ENCODE measurements at regions not wholly inside any gene's neighbourhood (a gene's known extent, or its start where the extent isn't known, plus 50 kb on each side); places are given as distances from the start of the nearest gene placed in this dataset.

DNA sequence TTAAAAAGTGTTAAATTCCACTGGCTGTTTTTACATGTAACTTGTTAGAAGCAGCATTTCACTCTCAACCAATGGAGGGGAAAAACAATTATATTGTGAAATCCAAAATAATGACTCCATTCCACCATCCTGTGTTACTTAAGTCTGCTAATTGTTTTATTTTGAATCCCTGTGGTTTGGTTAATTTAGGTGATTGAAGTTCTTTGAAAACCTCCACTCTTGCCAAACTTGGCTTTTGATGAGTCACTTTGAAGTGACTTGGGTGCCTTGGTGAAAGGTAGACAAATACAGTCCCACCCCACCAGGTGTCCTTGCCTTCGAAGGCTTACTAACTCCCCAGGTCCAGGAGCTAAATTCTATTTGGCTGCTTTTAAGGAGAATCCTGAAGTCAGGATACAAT is 1303.8 kb upstream of the NRXN1 start:
- FAIRE-seq, result no peak
- DNase-seq (ENCODE audit: insufficient read length, low spot score), result no peak
- no peak for TF ChIP-seq SPI1 (IDR thresholded peaks at IDR 0.05; ENCODE audit: low read depth, low read length)
- TF ChIP-seq PAX5 (IDR thresholded peaks at IDR 0.05; ENCODE audit: insufficient read depth, low read length, severe bottlenecking), result no peak
- TF ChIP-seq POLR2A (IDR thresholded peaks at IDR 0.05; ENCODE audit: low read depth, low read length), result no peak
- TF ChIP-seq TAF1 (IDR thresholded peaks at IDR 0.05; ENCODE audit: low read depth, low read length), result no peak

DNA sequence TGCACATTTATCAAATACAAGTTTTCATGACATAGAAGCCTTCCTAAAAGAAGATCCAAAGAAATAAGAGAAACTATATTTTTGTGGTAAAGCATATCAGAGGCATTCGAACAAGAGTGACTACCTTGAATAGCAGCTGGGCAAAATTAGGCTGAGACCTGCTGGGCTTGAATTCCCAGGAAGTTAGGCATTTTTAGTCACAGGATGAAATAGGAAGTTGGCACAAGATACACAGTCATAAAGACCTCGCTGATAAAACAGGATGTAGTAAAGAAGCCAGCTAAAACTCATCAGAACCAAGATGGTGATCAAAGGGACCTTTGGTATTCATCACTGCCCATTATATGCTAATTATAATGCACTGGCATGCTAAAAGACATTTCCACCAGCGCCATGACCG is 1302.3 kb upstream of the NRXN1 start:
- DNase-seq (ENCODE audit: insufficient read length, low spot score), result no peak
- no peak for FAIRE-seq
- no peak for TF ChIP-seq TAF1 (IDR thresholded peaks at IDR 0.05; ENCODE audit: low read depth, low read length)
- no peak for TF ChIP-seq POU2F2 (IDR thresholded peaks at IDR 0.05; ENCODE audit: low read depth, low read length)
- TF ChIP-seq SPI1 (IDR thresholded peaks at IDR 0.05; ENCODE audit: low read depth, low read length), result no peak
- no peak for TF ChIP-seq POLR2AphosphoS5 (IDR thresholded peaks at IDR 0.05; ENCODE audit: low read depth, low read length)
- no peak for TF ChIP-seq POLR2A (IDR thresholded peaks at IDR 0.05; ENCODE audit: low read depth, low read length)
- no peak for TF ChIP-seq PAX5 (IDR thresholded peaks at IDR 0.05; ENCODE audit: insufficient read depth, low read length, severe bottlenecking)

DNA sequence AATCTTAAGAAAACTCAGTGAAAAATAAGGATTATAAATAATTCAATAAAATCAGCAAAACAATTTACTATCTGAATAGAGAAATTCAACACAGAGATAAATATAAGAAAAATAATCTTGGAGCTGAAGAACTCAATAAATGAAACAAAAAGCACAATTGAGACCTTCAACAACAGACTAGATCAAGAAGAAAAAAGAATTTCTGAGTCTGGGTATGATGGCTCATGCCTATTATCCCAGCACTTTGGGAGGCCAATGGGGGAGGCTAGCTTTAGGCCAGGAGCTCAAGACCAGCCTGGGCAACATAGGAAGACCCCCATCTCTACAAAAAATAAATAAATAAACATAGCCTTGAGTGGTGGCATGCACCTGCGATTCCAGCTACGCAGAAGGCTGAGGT is 1295.7 kb upstream of the NRXN1 start:
- DNase-seq (ENCODE audit: insufficient read length, low spot score) (no peak), FAIRE-seq (no peak)
- TF ChIP-seq PAX5 (IDR thresholded peaks at IDR 0.05; ENCODE audit: insufficient read depth, low read length, severe bottlenecking), result no peak
- TF ChIP-seq POU2F2 (IDR thresholded peaks at IDR 0.05; ENCODE audit: low read depth, low read length), result no peak
- TF ChIP-seq TAF1 (IDR thresholded peaks at IDR 0.05; ENCODE audit: low read depth, low read length), result no peak
- TF ChIP-seq POLR2AphosphoS5 (IDR thresholded peaks at IDR 0.05; ENCODE audit: low read depth, low read length), result no peak
- no peak for TF ChIP-seq SPI1 (IDR thresholded peaks at IDR 0.05; ENCODE audit: low read depth, low read length)
- TF ChIP-seq POLR2A (IDR thresholded peaks at IDR 0.05; ENCODE audit: low read depth, low read length), result no peak

- FAIRE-seq (no peak), DNase-seq (ENCODE audit: insufficient read length, low spot score) (no peak)
- TF ChIP-seq POLR2AphosphoS5 (IDR thresholded peaks at IDR 0.05; ENCODE audit: low read depth, low read length) (no peak), POLR2A (IDR thresholded peaks at IDR 0.05; ENCODE audit: low read depth, low read length) (no peak), TAF1 (IDR thresholded peaks at IDR 0.05; ENCODE audit: low read depth, low read length) (no peak), PAX5 (IDR thresholded peaks at IDR 0.05; ENCODE audit: insufficient read depth, low read length, severe bottlenecking) (no peak), SPI1 (IDR thresholded peaks at IDR 0.05; ENCODE audit: low read depth, low read length) (no peak), POU2F2 (IDR thresholded peaks at IDR 0.05; ENCODE audit: low read depth, low read length) (no peak)
Measured at GRCh38 chr2:52314231-52314630, 1282.3 kb upstream of the NRXN1 start.

DNA sequence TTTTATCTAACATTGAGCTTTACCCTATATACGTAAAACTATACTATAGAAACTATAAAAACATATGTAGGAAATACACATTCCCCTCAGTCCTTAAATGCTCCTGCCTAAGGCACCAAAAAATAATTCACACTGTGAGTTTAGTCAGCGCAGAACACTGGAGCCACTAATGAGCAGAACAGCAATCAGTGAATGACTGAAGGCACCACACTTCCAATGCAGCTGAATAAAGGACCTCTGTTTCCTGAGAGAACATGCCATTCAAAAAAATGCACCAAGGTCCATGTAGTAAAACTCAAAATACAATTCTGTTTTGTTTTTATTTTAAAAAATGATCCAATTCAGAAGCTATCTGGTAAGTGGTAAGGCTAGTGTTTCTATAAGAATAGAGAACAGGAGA is 1280.6 kb upstream of the NRXN1 start:
- FAIRE-seq (no peak), DNase-seq (ENCODE audit: insufficient read length, low spot score) (no peak)
- no peak for TF ChIP-seq POU2F2 (IDR thresholded peaks at IDR 0.05; ENCODE audit: low read depth, low read length)
- TF ChIP-seq POLR2A (IDR thresholded peaks at IDR 0.05; ENCODE audit: low read depth, low read length), result no peak
- TF ChIP-seq POLR2AphosphoS5 (IDR thresholded peaks at IDR 0.05; ENCODE audit: low read depth, low read length), result no peak

- TF ChIP-seq TAF1 (IDR thresholded peaks at IDR 0.05; ENCODE audit: low read depth, low read length) (no peak), POU2F2 (IDR thresholded peaks at IDR 0.05; ENCODE audit: low read depth, low read length) (no peak), SPI1 (IDR thresholded peaks at IDR 0.05; ENCODE audit: low read depth, low read length) (no peak), POLR2A (IDR thresholded peaks at IDR 0.05; ENCODE audit: low read depth, low read length) (no peak), POLR2AphosphoS5 (IDR thresholded peaks at IDR 0.05; ENCODE audit: low read depth, low read length) (no peak), PAX5 (IDR thresholded peaks at IDR 0.05; ENCODE audit: insufficient read depth, low read length, severe bottlenecking) (no peak)
- FAIRE-seq, result no peak
- DNase-seq (ENCODE audit: insufficient read length, low spot score), result no peak
Measured at GRCh38 chr2:52311862-52312261, 1279.9 kb upstream of the NRXN1 start.

- DNase-seq (ENCODE audit: insufficient read length, low spot score), result no peak
- TF ChIP-seq TAF1 (IDR thresholded peaks at IDR 0.05; ENCODE audit: low read depth, low read length) (no peak), SPI1 (IDR thresholded peaks at IDR 0.05; ENCODE audit: low read depth, low read length) (no peak), POU2F2 (IDR thresholded peaks at IDR 0.05; ENCODE audit: low read depth, low read length) (no peak), POLR2AphosphoS5 (IDR thresholded peaks at IDR 0.05; ENCODE audit: low read depth, low read length) (no peak), POLR2A (IDR thresholded peaks at IDR 0.05; ENCODE audit: low read depth, low read length) (no peak), PAX5 (IDR thresholded peaks at IDR 0.05; ENCODE audit: insufficient read depth, low read length, severe bottlenecking) (no peak)
- no peak for FAIRE-seq
Measured at GRCh38 chr2:52308156-52308555, 1276.2 kb upstream of the NRXN1 start.

- DNase-seq (ENCODE audit: insufficient read length, low spot score), result no peak
- TF ChIP-seq POU2F2 (IDR thresholded peaks at IDR 0.05; ENCODE audit: low read depth, low read length) (no peak), PAX5 (IDR thresholded peaks at IDR 0.05; ENCODE audit: insufficient read depth, low read length, severe bottlenecking) (no peak), POLR2AphosphoS5 (IDR thresholded peaks at IDR 0.05; ENCODE audit: low read depth, low read length) (no peak), POLR2A (IDR thresholded peaks at IDR 0.05; ENCODE audit: low read depth, low read length) (no peak), TAF1 (IDR thresholded peaks at IDR 0.05; ENCODE audit: low read depth, low read length) (no peak), SPI1 (IDR thresholded peaks at IDR 0.05; ENCODE audit: low read depth, low read length) (no peak)
- FAIRE-seq, result no peak
Measured at GRCh38 chr2:52294628-52295027, 1262.7 kb upstream of the NRXN1 start.

DNA sequence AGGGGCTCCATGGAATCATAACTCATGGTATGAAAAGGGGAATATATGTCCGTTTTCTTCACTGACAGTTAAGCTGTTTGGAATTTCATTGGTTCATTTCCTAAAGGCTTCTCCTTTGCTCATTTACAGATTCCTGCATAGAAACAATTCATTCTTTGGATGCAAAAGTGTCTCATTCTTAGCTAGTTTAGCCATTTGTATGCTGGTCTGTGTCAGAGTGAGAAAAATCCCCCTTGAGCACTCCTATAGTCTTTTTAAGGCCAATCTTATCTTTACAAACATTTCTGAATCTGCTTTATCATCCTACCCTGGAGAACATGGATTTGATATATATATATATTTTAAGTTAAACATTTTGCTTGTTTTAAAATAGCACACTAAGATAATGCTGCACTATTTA is 1260.9 kb upstream of the NRXN1 start:
- DNase-seq (ENCODE audit: insufficient read length, low spot score) (no peak), FAIRE-seq (no peak)
- no peak for TF ChIP-seq SPI1 (IDR thresholded peaks at IDR 0.05; ENCODE audit: low read depth, low read length)
- no peak for TF ChIP-seq PAX5 (IDR thresholded peaks at IDR 0.05; ENCODE audit: insufficient read depth, low read length, severe bottlenecking)
- no peak for TF ChIP-seq TAF1 (IDR thresholded peaks at IDR 0.05; ENCODE audit: low read depth, low read length)
- TF ChIP-seq POU2F2 (IDR thresholded peaks at IDR 0.05; ENCODE audit: low read depth, low read length), result no peak
- TF ChIP-seq POLR2A (IDR thresholded peaks at IDR 0.05; ENCODE audit: low read depth, low read length), result no peak
- no peak for TF ChIP-seq POLR2AphosphoS5 (IDR thresholded peaks at IDR 0.05; ENCODE audit: low read depth, low read length)

DNA sequence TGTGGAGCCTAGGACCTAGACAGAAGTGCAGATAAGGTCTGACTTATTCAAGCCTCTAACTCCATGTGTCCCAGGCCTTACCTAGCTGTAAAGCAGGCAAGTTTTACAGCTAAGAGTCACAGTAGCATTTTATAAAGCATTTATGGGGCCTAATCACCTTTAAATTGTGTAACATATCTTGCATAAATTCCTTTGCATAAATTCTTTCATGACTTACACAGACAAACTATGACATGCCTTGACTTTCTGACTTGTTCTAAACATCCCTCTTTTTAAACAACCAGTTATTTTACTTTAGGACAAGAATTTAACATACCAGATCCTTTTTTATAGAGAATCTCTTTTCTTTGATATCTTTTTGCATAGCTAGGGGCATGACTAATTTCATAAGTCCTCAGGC is 1257.8 kb upstream of the NRXN1 start:
- DNase-seq (ENCODE audit: insufficient read length, low spot score) (no peak), FAIRE-seq (no peak)
- TF ChIP-seq POLR2A (IDR thresholded peaks at IDR 0.05; ENCODE audit: low read depth, low read length) (no peak), PAX5 (IDR thresholded peaks at IDR 0.05; ENCODE audit: insufficient read depth, low read length, severe bottlenecking) (no peak), SPI1 (IDR thresholded peaks at IDR 0.05; ENCODE audit: low read depth, low read length) (no peak), POU2F2 (IDR thresholded peaks at IDR 0.05; ENCODE audit: low read depth, low read length) (no peak), POLR2AphosphoS5 (IDR thresholded peaks at IDR 0.05; ENCODE audit: low read depth, low read length) (no peak), TAF1 (IDR thresholded peaks at IDR 0.05; ENCODE audit: low read depth, low read length) (no peak)

Measured in GM12891 (cell line).